SK-N-MC (cell line): ENCODE measurements at regions not wholly inside any gene's neighbourhood (a gene's known extent, or its start where the extent isn't known, plus 50 kb on each side); places are given as distances from the start of the nearest gene placed in this dataset.

ENCODE experiments used
- DNase-seq: peaks from one replicate; pipeline ENCODE4 v3.0.0-alpha.2; 2011; ENCODE audit warnings: low read depth, low spot score
- H3K27ac ChIP-seq: fragments of 200-600 bp; sonication (generic); 2 replicates; pipeline ENCODE4 v1.5.1; 2016; ENCODE audit warnings: mixed run types
- H3K36me3 ChIP-seq: fragments of 200-600 bp; sonication (generic); 2 replicates; pipeline ENCODE4 v1.6.1; 2017; ENCODE audit warnings: antibody characterized with exemption, low read length, mixed read lengths; ENCODE audit not compliant: insufficient read depth
- H3K4me3 ChIP-seq: fragments of 200-600 bp; sonication (generic); 2 replicates; pipeline ENCODE4 v1.5.1; 2016
- H3K9ac ChIP-seq: fragments of 200-600 bp; sonication (generic); 2 replicates; pipeline ENCODE4 v1.8.0; 2017; ENCODE audit warnings: mixed run types, mixed read lengths; ENCODE audit not compliant: insufficient read length
- H3K9me3 ChIP-seq: fragments of 200-600 bp; sonication (generic); 2 replicates; pipeline ENCODE4 v1.6.1; 2017; ENCODE audit warnings: low read depth, mild to moderate bottlenecking, antibody characterized with exemption, low read length, moderate library complexity, mixed read lengths
- EZH2 ChIP-seq: fragments of 200-600 bp; sonication (generic); IDR thresholded peaks from one replicate; pipeline ENCODE4 v1.6.1; 2017; ENCODE audit warnings: antibody characterized with exemption
- FOXP2 ChIP-seq: optimal IDR thresholded peaks from 2 replicates; pipeline ENCODE3; 2011; ENCODE audit warnings: mild to moderate bottlenecking, moderate library complexity; ENCODE audit not compliant: insufficient read depth; ENCODE audit errors: extremely low read length, control extremely low read depth
- POLR2AphosphoS5 ChIP-seq: IDR thresholded peaks from 2 replicates; pipeline ENCODE4 v1.6.1; 2012; ENCODE audit warnings: mild to moderate bottlenecking, low read depth, low read length, borderline replicate concordance

- TF ChIP-seq POLR2AphosphoS5 (no peak), EZH2 (no peak), FOXP2 (no peak)
- Histone ChIP-seq H3K36me3 (peaks cover 10% of the 10 kb centered on the region; the same call in 1 of the 2 replicates), H3K27ac (peak overlapping the region; percentile 62; the same call in 1 of the 2 replicates)
Measured at GRCh38 chr13:60331249-60332012, 65.6 kb upstream of the TDRD3 start.

DNA sequence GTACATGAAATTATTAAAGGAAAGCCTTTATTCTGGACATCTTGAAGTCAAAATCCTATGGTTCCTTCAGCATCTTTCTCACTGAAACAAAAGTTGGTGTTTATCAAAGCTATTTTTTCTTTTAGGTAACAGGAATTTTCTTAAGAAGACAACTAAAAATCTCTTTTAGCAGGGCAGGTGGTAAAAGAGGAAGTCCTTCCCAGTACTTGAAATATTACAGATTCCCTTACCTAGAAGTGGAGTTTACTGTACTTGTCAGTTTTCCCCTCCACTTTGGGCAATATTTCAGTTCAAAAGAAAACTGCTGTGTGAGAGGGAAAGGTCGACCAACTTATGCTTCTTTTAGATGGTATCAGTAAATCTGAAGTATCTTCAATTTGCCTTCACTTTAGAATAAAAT lies 64.3 kb upstream of the TDRD3 start:
- no peak overlapping the region for H3K27ac ChIP-seq
- no peak for DNase-seq
- no peak overlapping the region for H3K4me3 ChIP-seq
- H3K36me3 ChIP-seq = peaks cover 10% of the 10 kb centered on the region; the same call in 1 of the 2 replicates
- H3K9ac ChIP-seq = no peak overlapping the region
- peaks cover 10% of the 10 kb centered on the region; the same call in 1 of the 2 replicates for H3K9me3 ChIP-seq
- TF ChIP-seq EZH2 = no peak
- TF ChIP-seq FOXP2 = no peak
- no peak for TF ChIP-seq POLR2AphosphoS5

More at GRCh38 chr13:60331249-60332012, 65.6 kb upstream of the TDRD3 start:
- Histone ChIP-seq H3K9me3 (peaks cover 10% of the 10 kb centered on the region; the same call in 1 of the 2 replicates), H3K9ac (peak overlapping the region; percentile 26), H3K4me3 (no peak overlapping the region)
- DNase-seq = no peak

DNA sequence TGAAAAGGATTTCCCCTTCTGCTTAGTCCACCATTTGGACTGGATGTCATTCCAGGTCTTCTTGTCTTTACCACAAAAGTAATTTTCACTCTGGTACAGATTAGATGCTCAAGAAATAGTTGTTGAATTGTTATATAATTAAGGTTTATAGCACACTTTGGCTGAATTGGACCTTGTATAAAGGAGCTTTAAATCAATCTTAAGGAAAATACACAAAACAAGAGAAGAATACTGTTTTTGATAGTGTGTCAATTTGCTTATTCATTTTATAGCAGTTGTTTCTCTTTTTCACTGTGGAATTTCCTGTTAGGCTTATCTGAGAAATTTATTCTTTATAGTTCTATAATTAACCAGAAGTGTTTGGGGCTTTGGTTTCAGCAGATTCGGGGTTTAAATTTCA lies 62.7 kb upstream of the TDRD3 start:
- TF ChIP-seq POLR2AphosphoS5 (peak; percentile 43; the same call in 1 of the 2 replicates), EZH2 (no peak), FOXP2 (no peak)
- no peak overlapping the region for H3K9ac ChIP-seq

DNA sequence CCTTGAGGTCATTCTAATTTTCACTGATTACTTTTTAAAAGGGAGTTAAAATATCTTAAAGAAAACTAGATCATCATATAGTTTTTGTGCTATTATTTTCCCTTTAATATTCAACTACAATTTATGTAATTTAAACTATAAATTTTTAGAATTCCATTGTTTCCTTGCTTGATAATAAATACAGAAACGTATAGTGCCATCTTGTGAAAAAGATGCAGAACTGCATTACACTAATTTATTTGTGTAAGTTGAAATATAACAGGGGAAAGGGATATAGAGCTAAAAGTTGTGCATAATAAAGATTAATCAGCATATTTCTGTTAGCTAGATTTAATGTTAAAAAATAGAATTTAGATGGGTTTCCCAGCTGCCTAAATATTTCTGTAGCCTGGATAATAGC lies 61.5 kb upstream of the TDRD3 start:
- peak overlapping the region; percentile 37 for H3K9ac ChIP-seq
- peak overlapping the region; percentile 97 for H3K27ac ChIP-seq
- peak; percentile 55 for DNase-seq
- peaks cover 10% of the 10 kb centered on the region; the same call in 1 of the 2 replicates for H3K36me3 ChIP-seq
- TF ChIP-seq FOXP2 (no peak), POLR2AphosphoS5 (no peak), EZH2 (no peak)
- H3K4me3 ChIP-seq = no peak overlapping the region
- peaks cover 10% of the 10 kb centered on the region; the same call in 1 of the 2 replicates for H3K9me3 ChIP-seq

More for the DNA sequence above, 62.7 kb upstream of the TDRD3 start:
- peaks cover 10% of the 10 kb centered on the region; the same call in 1 of the 2 replicates for H3K9me3 ChIP-seq
- H3K36me3 ChIP-seq = peaks cover 10% of the 10 kb centered on the region; the same call in 1 of the 2 replicates
- no peak for DNase-seq
- H3K27ac ChIP-seq = peak overlapping the region; percentile 97
- peak overlapping the region; percentile 20; the same call in 1 of the 2 replicates for H3K4me3 ChIP-seq

DNA sequence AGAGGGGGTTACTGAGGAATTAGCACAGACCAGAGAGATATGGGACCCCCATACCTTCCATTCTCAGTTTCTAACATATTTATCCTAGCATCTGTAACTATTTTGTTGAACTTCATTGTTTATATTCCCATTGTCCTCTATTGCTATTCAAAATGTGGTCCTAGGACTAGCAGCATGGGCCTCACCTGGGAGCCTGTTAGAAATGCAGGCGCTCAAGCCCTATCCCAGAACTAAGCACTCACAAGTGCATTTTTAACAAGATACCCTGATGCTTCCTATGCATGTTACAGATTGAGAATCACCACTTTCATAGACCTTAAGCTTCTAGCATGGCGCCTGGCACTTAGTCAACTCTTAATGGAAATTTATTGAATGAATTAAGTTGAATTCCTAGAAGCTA lies 58.3 kb upstream of the TDRD3 start:
- no peak overlapping the region for H3K4me3 ChIP-seq
- no peak overlapping the region for H3K9ac ChIP-seq
- no peak overlapping the region for H3K27ac ChIP-seq
- DNase-seq = no peak
- no peaks in the 10 kb centered on the region for H3K9me3 ChIP-seq
- no peaks in the 10 kb centered on the region for H3K36me3 ChIP-seq
- TF ChIP-seq POLR2AphosphoS5 (no peak), EZH2 (no peak), FOXP2 (no peak)

DNA sequence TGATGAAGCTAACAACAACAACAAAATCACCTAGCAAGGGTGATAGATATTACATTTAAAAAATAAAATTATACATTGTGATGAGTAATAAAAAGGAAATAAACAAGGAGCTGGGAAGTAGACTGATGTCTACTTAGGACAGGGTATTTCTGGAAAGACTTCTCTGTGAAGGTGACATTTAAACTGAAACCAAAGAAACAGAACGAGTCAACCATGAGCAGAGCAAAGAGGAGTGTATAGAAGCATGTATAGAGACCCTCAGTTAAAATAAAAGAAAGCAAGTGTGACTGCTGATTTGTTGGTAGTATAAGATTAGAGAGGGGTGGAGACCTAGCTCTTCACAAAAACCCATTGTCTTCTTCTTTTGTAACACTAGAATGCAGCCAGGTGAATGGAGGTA lies 53.0 kb upstream of the TDRD3 start:
- H3K9me3 ChIP-seq = no peaks in the 10 kb centered on the region
- TF ChIP-seq POLR2AphosphoS5 = no peak
- no peak for TF ChIP-seq EZH2
- TF ChIP-seq FOXP2 = no peak
- no peak overlapping the region for H3K4me3 ChIP-seq
- H3K36me3 ChIP-seq = no peaks in the 10 kb centered on the region
- no peak overlapping the region for H3K9ac ChIP-seq
- DNase-seq = no peak
- no peak overlapping the region for H3K27ac ChIP-seq

- no peaks in the 10 kb centered on the region for H3K9me3 ChIP-seq
- H3K36me3 ChIP-seq = no peaks in the 10 kb centered on the region
- H3K27ac ChIP-seq = no peak overlapping the region
- no peak for TF ChIP-seq EZH2
- no peak for TF ChIP-seq FOXP2
- no peak for TF ChIP-seq POLR2AphosphoS5
- H3K9ac ChIP-seq = no peak overlapping the region
- DNase-seq = no peak
- no peak overlapping the region for H3K4me3 ChIP-seq
Measured at GRCh38 chr13:60347174-60347573, 49.8 kb upstream of the TDRD3 start.
